Natural killer cell (primary cell): ENCODE measurements at regions not wholly inside any gene's neighbourhood (a gene's known extent, or its start where the extent isn't known, plus 50 kb on each side); places are given as distances from the start of the nearest gene placed in this dataset.

Source experiments
- ATAC-seq, 3 donors: fragments of 150-1000 bp in 2 of 3; fragments of 200-7000 bp in 1 of 3; cut with Tn5 transposase; 1 replicate in 1 of 3; 2 replicates in 2 of 3; pipeline ENCODE4 v1.10.0; 2021; ENCODE audit warnings: mild to moderate bottlenecking in 2 of 3, moderate library complexity in 2 of 3
- DNase-seq, 2 donors: peaks; one replicate each; pipeline versions ENCODE4 v3.0.0 to v3.0.0-alpha.2; 2013 to 2021; ENCODE audit warnings: mixed read lengths in 1 of 2
- H3K27ac ChIP-seq: one replicate; pipeline ENCODE4 v1.5.1; 2013; ENCODE audit warnings: mild to moderate bottlenecking, low read length
- H3K27me3 ChIP-seq: one replicate; pipeline ENCODE4 v1.6.1; 2013; ENCODE audit warnings: low read length; ENCODE audit not compliant: control insufficient read depth, insufficient read depth
- H3K36me3 ChIP-seq: one replicate; pipeline ENCODE4 v1.6.1; 2013; ENCODE audit warnings: low read length; ENCODE audit not compliant: control insufficient read depth, insufficient read depth
- H3K4me1 ChIP-seq: one replicate; pipeline ENCODE4 v1.6.1; 2013; ENCODE audit warnings: low read length; ENCODE audit not compliant: control insufficient read depth, insufficient read depth
- H3K4me3 ChIP-seq: one replicate; pipeline ENCODE4 v1.5.1; 2013; ENCODE audit warnings: low read length
- H3K9me3 ChIP-seq: one replicate; pipeline ENCODE4 v1.6.1; 2013; ENCODE audit warnings: low read length; ENCODE audit not compliant: control insufficient read depth, insufficient read depth
- H3K27ac Mint-ChIP-seq, 2 donors: one replicate each; pipeline ENCODE4 v1.8.0; 2022; ENCODE audit warnings: mild to moderate bottlenecking in 2 of 2, mixed read lengths in 2 of 2, moderate library complexity in 1 of 2
- H3K27me3 Mint-ChIP-seq, 2 donors: one replicate each; pipeline ENCODE4 v1.8.0; 2022; ENCODE audit warnings: low read depth in 2 of 2, mixed read lengths in 2 of 2
- H3K36me3 Mint-ChIP-seq: one replicate; pipeline ENCODE4 v1.8.0; 2022; ENCODE audit warnings: mixed read lengths
- H3K4me1 Mint-ChIP-seq, 2 donors: one replicate each; pipeline ENCODE4 v1.8.0; 2022; ENCODE audit warnings: mixed read lengths in 2 of 2
- H3K4me3 Mint-ChIP-seq: one replicate; pipeline ENCODE4 v1.8.0; 2022; ENCODE audit warnings: mild to moderate bottlenecking, moderate library complexity, mixed read lengths
- H3K9me3 Mint-ChIP-seq, 2 donors: one replicate each; pipeline ENCODE4 v1.8.0; 2022; ENCODE audit warnings: mixed read lengths in 2 of 2
- CTCF ChIP-seq: fragments of 200-600 bp; IDR thresholded peaks from one replicate; pipeline ENCODE4 v1.8.0; 2022; ENCODE audit warnings: antibody characterized with exemption
- WGBS: methylation state at CpG from one replicate; pipeline ENCODE4 v1.1.7; 2013; ENCODE audit warnings: missing lambda C conversion rate; ENCODE audit not compliant: insufficient coverage; 5-methylcytosine and 5-hydroxymethylcytosine counted together
- intact Hi-C: fragments of 100-400 bp; cut with micrococcal nuclease; formaldehyde crosslinking; loops from one replicate; pipeline ENCODE4 v1.14.2; 2022

- no peak for ATAC-seq
- intact Hi-C loops = no loop called here
- DNase-seq = no peak
- Histone ChIP-seq H3K4me1 (no peaks in the 10 kb centered on the region), H3K9me3 (no peaks in the 10 kb centered on the region), H3K27ac (no peak overlapping the region), H3K36me3 (no peaks in the 10 kb centered on the region), H3K27me3 (no peaks in the 10 kb centered on the region), H3K4me3 (no peak overlapping the region)
- no peak overlapping the region for H3K4me3 Mint-ChIP-seq
- no peaks in the 10 kb centered on the region for H3K4me1 Mint-ChIP-seq
- peaks cover 12 to 29% of the 10 kb centered on the region in 2 donors for H3K27me3 Mint-ChIP-seq
- H3K27ac Mint-ChIP-seq = no peak overlapping the region
- H3K9me3 Mint-ChIP-seq = no peaks in the 10 kb centered on the region
- no peaks in the 10 kb centered on the region for H3K36me3 Mint-ChIP-seq
- no peak for TF ChIP-seq CTCF
- WGBS = 80% methylated on average over 8 of the region's 8 CpGs
Observed at GRCh38 chr2:128695646-128696220, 377.1 kb upstream of the HS6ST1 start.

DNA sequence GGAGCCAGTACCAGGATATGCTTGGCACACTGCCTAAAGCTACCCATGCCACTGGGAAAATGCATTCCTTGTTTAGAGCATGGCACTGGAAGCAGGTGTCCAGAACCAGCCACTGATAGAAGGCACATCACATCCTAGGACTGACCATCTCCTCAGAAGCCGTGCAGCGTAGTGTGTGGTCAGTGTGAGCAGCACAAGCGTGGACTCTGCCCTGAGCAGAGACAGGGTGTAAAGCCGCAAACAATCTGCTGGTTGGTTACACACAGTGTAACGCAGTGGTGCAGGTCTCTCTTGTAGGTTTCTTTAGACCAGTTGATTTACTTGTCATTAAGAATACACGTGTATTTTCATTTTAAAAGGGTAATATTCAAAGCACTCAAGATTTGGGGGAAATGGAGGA is 377.8 kb upstream of the HS6ST1 start:
- no peaks in the 10 kb centered on the region for H3K9me3 ChIP-seq
- Mint-ChIP-seq H3K4me1 (no peaks in the 10 kb centered on the region), H3K27me3 (peaks cover 12 to 31% of the 10 kb centered on the region in 2 donors), H3K4me3 (no peak overlapping the region), H3K36me3 (no peaks in the 10 kb centered on the region), H3K9me3 (no peaks in the 10 kb centered on the region), H3K27ac (no peak overlapping the region)
- no peak for TF ChIP-seq CTCF
- no peak overlapping the region for H3K27ac ChIP-seq
- intact Hi-C loops = no loop called here
- H3K4me1 ChIP-seq = no peaks in the 10 kb centered on the region
- WGBS = 79% methylated on average over 6 of the region's 6 CpGs
- no peak for ATAC-seq
- no peak for DNase-seq
- no peaks in the 10 kb centered on the region for H3K36me3 ChIP-seq
- H3K4me3 ChIP-seq = no peak overlapping the region
- H3K27me3 ChIP-seq = no peaks in the 10 kb centered on the region

DNA sequence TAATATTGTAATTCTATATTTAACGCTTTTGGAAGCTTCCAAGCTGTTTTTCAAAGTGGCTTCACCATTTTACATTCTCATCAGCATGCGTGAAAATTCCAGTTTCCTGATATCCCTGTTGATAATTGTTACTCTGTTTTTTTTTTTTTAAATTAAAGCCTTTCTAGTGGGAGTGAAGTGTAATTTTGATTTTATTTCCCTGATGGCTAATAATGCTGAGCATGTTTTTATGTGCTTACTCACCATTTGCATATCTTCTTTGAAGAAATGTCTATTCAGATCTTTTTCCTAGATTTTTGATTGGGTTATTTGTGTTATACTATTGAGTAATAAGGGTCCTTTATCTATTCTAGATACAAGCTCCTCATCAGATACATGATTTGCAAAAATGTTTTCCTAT is 382.8 kb upstream of the HS6ST1 start:
- intact Hi-C loops = no loop called here
- Mint-ChIP-seq H3K27me3 (peaks cover 12 to 47% of the 10 kb centered on the region in 2 donors), H3K4me3 (no peak overlapping the region), H3K27ac (no peak overlapping the region), H3K36me3 (no peaks in the 10 kb centered on the region), H3K4me1 (no peaks in the 10 kb centered on the region), H3K9me3 (peaks cover 0 to 2% of the 10 kb centered on the region in 2 donors)
- no peaks in the 10 kb centered on the region for H3K9me3 ChIP-seq
- TF ChIP-seq CTCF = no peak
- no CpG with 5 or more reads among the region's 2 CpGs for WGBS
- H3K36me3 ChIP-seq = no peaks in the 10 kb centered on the region
- no peaks in the 10 kb centered on the region for H3K27me3 ChIP-seq
- no peaks in the 10 kb centered on the region for H3K4me1 ChIP-seq
- DNase-seq (no peak), ATAC-seq (no peak)
- no peak overlapping the region for H3K27ac ChIP-seq
- no peak overlapping the region for H3K4me3 ChIP-seq

GRCh38 chr2:128702616-128703015 is 383.9 kb upstream of the HS6ST1 start:
- no peak for DNase-seq
- Histone ChIP-seq H3K4me3 (no peak overlapping the region), H3K27me3 (no peaks in the 10 kb centered on the region), H3K4me1 (no peaks in the 10 kb centered on the region), H3K27ac (no peak overlapping the region), H3K36me3 (no peaks in the 10 kb centered on the region), H3K9me3 (peaks cover 4% of the 10 kb centered on the region)
- Mint-ChIP-seq H3K36me3 (no peaks in the 10 kb centered on the region), H3K4me1 (no peaks in the 10 kb centered on the region), H3K27ac (no peak overlapping the region), H3K27me3 (peaks cover 9 to 42% of the 10 kb centered on the region in 2 donors), H3K9me3 (peaks cover 0 to 2% of the 10 kb centered on the region in 2 donors), H3K4me3 (no peak overlapping the region)
- no peak for TF ChIP-seq CTCF
- intact Hi-C loops = no loop called here
- ATAC-seq = no peak
- no CpG with 5 or more reads among the region's 1 CpG for WGBS
